ENCODE measurements at regions not wholly inside any gene's neighbourhood (a gene's known extent, or its start where the extent isn't known, plus 50 kb on each side); places are given as distances from the start of the nearest gene placed in this dataset.
A peak's percentile ranks its signal among the peaks of the same experiment; 100 is the strongest.

GRCh38 chr20:39299783-39300182, 337.6 kb downstream of the DHX35 start:
- ATAC-seq (no peak), DNase-seq (ENCODE audit: low spot score) (no peak)
- intact Hi-C loops (cut with DNase I) = no loop called here

- DNase-seq (ENCODE audit: low spot score) (no peak), ATAC-seq (no peak)
- intact Hi-C loops (cut with DNase I) = no loop called here
These were observed 336.7 kb downstream of the DHX35 start for GRCh38 chr20:39298571-39299506.

GRCh38 chr20:39298121-39298520, 336.0 kb downstream of the DHX35 start:
- DNase-seq (ENCODE audit: low spot score) (no peak), ATAC-seq (no peak)
- intact Hi-C loops (cut with DNase I) = no loop called here

GRCh38 chr20:39295301-39295700, 333.2 kb downstream of the DHX35 start:
- intact Hi-C loops (cut with DNase I) = no loop called here
- DNase-seq (ENCODE audit: low spot score) = no peak
- no peak for ATAC-seq

GRCh38 chr20:39294137-39294725, 332.1 kb downstream of the DHX35 start:
- DNase-seq (ENCODE audit: low spot score) (no peak), ATAC-seq (no peak)
- intact Hi-C loops (cut with DNase I) = no loop called here

- intact Hi-C loops (cut with DNase I) = no loop called here
- ATAC-seq = no peak
- DNase-seq (ENCODE audit: low spot score) = no peak
These were observed 330.1 kb downstream of the DHX35 start for GRCh38 chr20:39292193-39292736.

- DNase-seq (ENCODE audit: low spot score) (no peak), ATAC-seq (no peak)
- intact Hi-C loops (cut with DNase I) = no loop called here
These were observed 329.2 kb downstream of the DHX35 start for GRCh38 chr20:39291301-39291700.

GRCh38 chr20:39290575-39290974, 328.4 kb downstream of the DHX35 start:
- intact Hi-C loops (cut with DNase I) = no loop called here
- ATAC-seq (no peak), DNase-seq (ENCODE audit: low spot score) (no peak)

GRCh38 chr20:39289831-39290230, 327.7 kb downstream of the DHX35 start:
- intact Hi-C loops (cut with DNase I) = no loop called here
- ATAC-seq = no peak
- no peak for DNase-seq (ENCODE audit: low spot score)

- ATAC-seq = no peak
- no peak for DNase-seq (ENCODE audit: low spot score)
These were observed 327.2 kb downstream of the DHX35 start for GRCh38 chr20:39289316-39289715.

GRCh38 chr20:39283464-39283863, 321.3 kb downstream of the DHX35 start:
- ATAC-seq (no peak), DNase-seq (ENCODE audit: low spot score) (no peak)
- intact Hi-C loops (cut with DNase I) = no loop called here

More at GRCh38 chr20:39289316-39289715, 327.2 kb downstream of the DHX35 start:
- intact Hi-C loops (cut with DNase I) = no loop called here

GRCh38 chr20:39282619-39283092, 320.5 kb downstream of the DHX35 start:
- intact Hi-C loops (cut with DNase I) = no loop called here
- no peak for ATAC-seq
- DNase-seq (ENCODE audit: low spot score) = no peak

GRCh38 chr20:39280875-39281274, 318.7 kb downstream of the DHX35 start:
- ATAC-seq (no peak), DNase-seq (ENCODE audit: low spot score) (no peak)
- intact Hi-C loops (cut with DNase I) = no loop called here

- ATAC-seq (no peak), DNase-seq (ENCODE audit: low spot score) (no peak)
- intact Hi-C loops (cut with DNase I) = no loop called here
These were observed 316.2 kb downstream of the DHX35 start for GRCh38 chr20:39278230-39278788.

GRCh38 chr20:39277185-39277584, 315.0 kb downstream of the DHX35 start:
- no peak for DNase-seq (ENCODE audit: low spot score)
- ATAC-seq = no peak
- intact Hi-C loops (cut with DNase I) = no loop called here

GRCh38 chr20:39270837-39271604, 308.9 kb downstream of the DHX35 start:
- intact Hi-C loops (cut with DNase I) = no loop called here
- ATAC-seq (no peak), DNase-seq (ENCODE audit: low spot score) (no peak)

GRCh38 chr20:39269493-39270217, 307.5 kb downstream of the DHX35 start:
- ATAC-seq = no peak
- intact Hi-C loops (cut with DNase I) = loop anchor here (10.0 kb wide), 2 partner anchors 605 to 1415 kb away; partner anchors contain the start of gene MAFB
- no peak for DNase-seq (ENCODE audit: low spot score)

GRCh38 chr20:39268981-39269461, 306.9 kb downstream of the DHX35 start:
- ATAC-seq = peak; percentile 88
- DNase-seq (ENCODE audit: low spot score) = peak; percentile 71
- intact Hi-C loops (cut with DNase I) = loop anchor here (10.0 kb wide), 2 partner anchors 606 to 1416 kb away; partner anchors contain the start of gene MAFB

Data from sciatic nerve (tissue), 2 donors.